IgD-negative memory B cell (primary cell): ENCODE measurements at regions not wholly inside any gene's neighbourhood (a gene's known extent, or its start where the extent isn't known, plus 50 kb on each side); places are given as distances from the start of the nearest gene placed in this dataset.
A peak's percentile ranks its signal among the peaks of the same experiment; 100 is the strongest.

Source experiments
- H3K27ac Mint-ChIP-seq, 3 donors: one replicate each; pipeline ENCODE4 v1.8.0; 2020 to 2022; ENCODE audit warnings: mild to moderate bottlenecking in 3 of 3, mixed read lengths in 3 of 3, moderate library complexity in 1 of 3
- H3K27me3 Mint-ChIP-seq: one replicate; pipeline ENCODE4 v1.8.0; 2021; ENCODE audit warnings: mixed read lengths
- H3K36me3 Mint-ChIP-seq: one replicate; pipeline ENCODE4 v1.8.0; 2020; ENCODE audit warnings: mild to moderate bottlenecking, mixed read lengths
- H3K4me1 Mint-ChIP-seq, 3 donors: one replicate each; pipeline ENCODE4 v1.8.0; 2020 to 2022; ENCODE audit warnings: mixed read lengths in 3 of 3, mild to moderate bottlenecking in 1 of 3
- H3K4me3 Mint-ChIP-seq, 4 donors: one replicate each; pipeline ENCODE4 v1.8.0; 2020 to 2022; ENCODE audit warnings: mild to moderate bottlenecking in 4 of 4, mixed read lengths in 4 of 4, moderate library complexity in 3 of 4
- H3K9me3 Mint-ChIP-seq, 3 donors: one replicate each; pipeline ENCODE4 v1.8.0; 2020 to 2021; ENCODE audit warnings: mixed read lengths in 3 of 3, mild to moderate bottlenecking in 1 of 3

DNA sequence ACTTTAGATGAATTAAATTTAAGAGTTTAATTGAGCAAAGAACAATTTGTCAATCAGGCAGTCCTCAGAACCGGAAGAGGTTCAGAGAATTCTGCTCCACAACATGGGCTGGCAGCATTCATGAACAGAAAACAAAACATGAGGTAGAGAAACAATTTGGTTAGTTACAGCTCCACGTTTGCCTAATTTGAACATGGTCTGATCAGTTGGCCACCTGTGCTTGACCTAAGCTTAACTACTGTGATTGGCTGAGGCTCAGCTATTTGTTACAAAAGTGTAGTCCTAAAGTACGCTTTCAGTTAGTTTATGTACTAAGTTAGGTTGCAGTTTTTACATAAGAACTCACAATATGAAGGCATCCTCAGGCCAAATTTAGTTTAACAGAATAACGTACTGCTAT lies 258.6 kb downstream of the ADAM29 start:
- Mint-ChIP-seq H3K36me3 (no peaks in the 10 kb centered on the region), H3K9me3 (peaks cover 0 to 14% (median 7%) of the 10 kb centered on the region in 3 donors), H3K27me3 (no peaks in the 10 kb centered on the region), H3K4me1 (peaks cover 0 to 2% (median 0%) of the 10 kb centered on the region in 3 donors), H3K4me3 (no peak overlapping the region), H3K27ac (no peak overlapping the region)

DNA sequence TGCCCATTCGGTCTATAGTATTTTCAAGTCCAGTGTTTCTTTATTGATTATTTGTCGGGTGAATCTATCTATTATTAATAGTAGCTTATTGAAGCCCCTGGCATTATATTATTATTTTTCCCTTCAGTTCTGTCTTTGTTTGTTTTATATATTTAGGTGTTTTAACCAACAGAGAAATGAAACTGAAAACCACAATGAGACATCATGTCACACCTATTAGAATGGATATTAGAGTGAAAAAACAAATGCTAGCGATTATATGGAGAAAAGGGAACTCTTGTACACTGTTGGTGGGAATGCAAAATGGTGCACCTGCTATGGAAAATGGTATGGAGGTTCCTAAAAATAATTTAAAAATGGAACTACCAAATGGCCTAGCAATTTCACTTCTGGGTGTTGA lies 272.5 kb downstream of the ADAM29 start:
- Mint-ChIP-seq H3K4me1 (peaks cover 5 to 10% (median 8%) of the 10 kb centered on the region in 3 donors), H3K36me3 (no peaks in the 10 kb centered on the region), H3K27me3 (no peaks in the 10 kb centered on the region), H3K9me3 (no peaks in the 10 kb centered on the region), H3K27ac (no peak overlapping the region), H3K4me3 (no peak overlapping the region)

DNA sequence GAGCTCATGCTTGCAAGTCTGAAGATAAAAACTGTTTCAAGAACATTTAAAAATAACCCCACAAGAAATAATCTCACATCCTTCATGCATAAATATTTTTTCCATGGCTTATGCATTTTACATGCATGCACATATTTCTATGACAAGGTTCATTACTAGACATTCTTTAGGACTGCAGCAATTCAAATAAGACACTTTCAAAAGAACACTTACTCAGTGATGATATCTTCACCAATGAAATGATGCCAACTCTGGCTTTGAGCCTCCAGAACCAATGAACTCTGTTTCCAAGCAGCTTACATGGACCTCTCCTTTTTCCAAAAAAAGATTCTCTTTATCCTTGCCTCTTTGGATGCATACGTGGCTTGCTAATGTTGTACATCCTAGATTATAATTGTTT lies 279.9 kb downstream of the ADAM29 start:
- no peaks in the 10 kb centered on the region for H3K36me3 Mint-ChIP-seq
- peaks cover 7 to 10% (median 10%) of the 10 kb centered on the region in 3 donors for H3K4me1 Mint-ChIP-seq
- H3K4me3 Mint-ChIP-seq = no peak overlapping the region
- peaks cover 0 to 2% (median 0%) of the 10 kb centered on the region in 3 donors for H3K9me3 Mint-ChIP-seq
- H3K27ac Mint-ChIP-seq = no peak overlapping the region
- no peaks in the 10 kb centered on the region for H3K27me3 Mint-ChIP-seq

DNA sequence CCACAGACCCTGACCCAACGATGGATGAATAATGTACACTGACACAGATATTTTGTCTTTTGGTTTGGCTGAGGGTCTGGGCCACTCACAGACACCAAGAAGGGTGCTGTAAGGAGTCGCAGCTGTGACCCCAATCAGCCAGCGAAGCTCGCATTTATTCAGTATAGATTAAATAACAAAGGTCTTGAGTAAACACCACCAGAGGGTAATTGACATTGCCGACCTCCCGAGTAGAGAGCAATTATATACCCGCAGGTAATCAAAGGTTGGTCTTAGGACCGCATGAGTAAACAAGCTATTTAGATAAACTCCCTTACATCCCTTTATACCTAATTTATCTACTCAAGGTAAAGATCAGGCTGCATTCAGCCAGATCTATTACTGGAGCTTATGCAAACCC lies 297.1 kb downstream of the ADAM29 start:
- Mint-ChIP-seq H3K4me1 (no peaks in the 10 kb centered on the region), H3K36me3 (no peaks in the 10 kb centered on the region), H3K4me3 (no peak overlapping the region), H3K27ac (no peak overlapping the region), H3K27me3 (no peaks in the 10 kb centered on the region), H3K9me3 (peaks cover 0 to 17% (median 4%) of the 10 kb centered on the region in 3 donors)

DNA sequence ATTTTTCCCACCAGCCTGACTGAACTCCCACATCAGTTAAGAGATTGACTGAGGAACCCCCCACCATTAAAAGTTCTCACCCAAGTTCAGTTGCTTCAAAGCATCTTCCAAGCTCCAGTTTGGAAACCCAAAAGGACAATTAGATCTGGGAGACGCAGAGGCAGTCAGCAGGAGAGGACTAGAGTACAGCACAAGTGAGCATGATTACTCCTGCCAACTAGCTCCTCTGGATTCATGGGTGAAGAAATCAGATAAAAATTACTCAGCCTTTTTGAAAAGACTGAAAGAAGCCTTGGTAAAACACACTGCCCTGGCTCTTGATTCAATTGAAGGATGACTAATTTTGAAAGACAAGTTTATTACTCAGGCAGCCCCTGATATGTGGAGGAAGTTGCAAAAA lies 297.5 kb downstream of the ADAM29 start:
- no peaks in the 10 kb centered on the region for H3K27me3 Mint-ChIP-seq
- H3K36me3 Mint-ChIP-seq = no peaks in the 10 kb centered on the region
- peak overlapping the region in 1 of 3 donors; percentile 18 for H3K27ac Mint-ChIP-seq
- peaks cover 0 to 17% (median 4%) of the 10 kb centered on the region in 3 donors for H3K9me3 Mint-ChIP-seq
- H3K4me3 Mint-ChIP-seq = no peak overlapping the region
- no peaks in the 10 kb centered on the region for H3K4me1 Mint-ChIP-seq

DNA sequence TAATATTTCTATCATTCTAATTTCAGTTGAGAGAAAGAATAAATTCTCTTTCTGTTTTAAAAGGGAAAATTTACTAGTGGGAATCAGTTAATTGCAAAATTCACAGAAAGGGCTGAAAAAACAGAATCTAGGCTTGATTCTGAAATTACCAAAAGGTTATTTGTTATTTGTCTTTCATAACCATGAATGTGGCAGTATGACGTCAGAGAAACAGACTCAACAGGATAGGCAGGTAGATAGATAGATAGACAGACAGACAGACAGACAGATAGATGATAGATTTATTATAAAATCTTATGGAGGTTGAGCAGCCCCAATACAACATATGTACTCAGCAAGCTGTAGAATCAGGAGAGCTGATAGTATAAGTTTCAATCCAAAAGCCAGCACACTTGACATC lies 311.0 kb downstream of the ADAM29 start:
- Mint-ChIP-seq H3K27ac (no peak overlapping the region), H3K36me3 (no peaks in the 10 kb centered on the region), H3K4me3 (no peak overlapping the region), H3K9me3 (peaks cover 0 to 6% (median 2%) of the 10 kb centered on the region in 3 donors), H3K27me3 (no peaks in the 10 kb centered on the region), H3K4me1 (no peaks in the 10 kb centered on the region)

DNA sequence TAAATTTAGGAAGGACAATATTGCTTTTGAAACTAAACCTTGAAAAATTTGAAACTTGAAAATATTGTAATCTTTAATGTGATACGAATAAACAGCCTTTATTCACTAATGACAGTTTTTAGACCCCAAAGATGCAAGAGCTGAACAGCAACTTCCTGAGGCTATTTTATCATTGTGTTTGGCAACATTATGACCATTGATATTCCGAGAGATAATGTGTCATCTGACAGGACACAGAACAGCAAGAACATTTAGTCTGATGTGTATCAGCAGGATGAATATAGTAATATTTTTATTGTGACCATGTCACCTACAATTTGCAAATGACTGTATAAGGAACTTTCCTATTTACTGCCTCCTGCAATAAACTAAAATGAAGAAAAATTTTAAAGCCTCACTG lies 316.0 kb downstream of the ADAM29 start:
- Mint-ChIP-seq H3K27me3 (no peaks in the 10 kb centered on the region), H3K4me3 (no peak overlapping the region), H3K27ac (no peak overlapping the region), H3K9me3 (peaks cover 0 to 6% (median 0%) of the 10 kb centered on the region in 3 donors), H3K36me3 (no peaks in the 10 kb centered on the region), H3K4me1 (no peaks in the 10 kb centered on the region)

DNA sequence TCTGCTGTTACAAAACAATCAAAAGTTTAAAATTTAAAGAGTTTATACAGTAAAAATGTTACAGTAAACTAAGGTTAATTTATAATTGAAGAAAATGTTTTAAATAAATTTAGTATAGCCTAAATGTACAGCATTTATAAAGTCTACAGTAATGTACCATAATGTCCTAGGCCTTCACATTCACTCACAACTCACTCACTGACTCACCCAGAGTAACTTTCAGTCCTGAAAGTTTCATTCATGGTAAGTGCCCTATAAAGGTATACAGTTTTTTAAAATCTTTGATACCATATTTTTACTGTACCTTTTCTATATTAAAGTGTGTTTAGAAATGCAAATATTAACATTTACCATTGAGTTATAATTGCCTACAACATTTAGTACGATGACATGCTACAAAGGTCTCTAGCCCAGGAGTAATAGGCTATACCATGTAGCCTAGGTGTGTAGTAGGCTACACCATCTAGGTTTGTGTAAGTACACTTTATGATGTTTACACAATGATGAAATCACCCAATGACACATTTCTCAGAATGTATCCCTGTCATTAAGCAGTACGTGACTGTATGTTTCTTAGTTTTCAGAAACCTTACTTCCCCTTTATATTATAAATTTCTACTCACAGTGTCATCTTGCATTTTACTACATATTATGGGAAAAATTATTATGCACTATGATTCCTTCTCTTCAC lies 320.8 kb downstream of the ADAM29 start:
- no peak overlapping the region for H3K4me3 Mint-ChIP-seq
- H3K36me3 Mint-ChIP-seq = no peaks in the 10 kb centered on the region
- H3K27ac Mint-ChIP-seq = no peak overlapping the region
- H3K27me3 Mint-ChIP-seq = no peaks in the 10 kb centered on the region
- H3K9me3 Mint-ChIP-seq = peaks cover 0 to 4% (median 2%) of the 10 kb centered on the region in 3 donors
- no peaks in the 10 kb centered on the region for H3K4me1 Mint-ChIP-seq

DNA sequence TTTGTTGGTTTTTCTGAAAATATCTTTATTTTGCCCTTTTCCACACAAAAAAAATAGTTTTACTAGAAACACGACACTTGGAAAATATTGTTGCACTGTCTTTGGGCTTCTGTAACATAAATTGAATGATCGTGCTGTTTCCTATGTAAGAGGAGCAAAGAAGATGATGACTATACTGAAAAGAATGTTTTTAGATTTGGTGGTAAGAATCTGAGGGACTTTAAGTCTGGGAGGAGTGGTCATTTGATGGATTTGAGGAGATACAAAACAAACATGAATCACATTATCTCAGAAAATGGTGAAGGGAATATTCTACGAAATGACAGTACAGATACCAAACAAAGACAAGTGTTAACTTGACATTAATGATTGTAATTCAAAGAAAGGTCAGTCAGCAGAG lies 328.8 kb downstream of the ADAM29 start:
- no peak overlapping the region for H3K27ac Mint-ChIP-seq
- H3K4me3 Mint-ChIP-seq = no peak overlapping the region
- H3K4me1 Mint-ChIP-seq = peaks cover 0 to 2% (median 0%) of the 10 kb centered on the region in 3 donors
- no peaks in the 10 kb centered on the region for H3K27me3 Mint-ChIP-seq
- H3K36me3 Mint-ChIP-seq = peaks cover 4% of the 10 kb centered on the region
- peaks cover 0 to 6% (median 3%) of the 10 kb centered on the region in 3 donors for H3K9me3 Mint-ChIP-seq

DNA sequence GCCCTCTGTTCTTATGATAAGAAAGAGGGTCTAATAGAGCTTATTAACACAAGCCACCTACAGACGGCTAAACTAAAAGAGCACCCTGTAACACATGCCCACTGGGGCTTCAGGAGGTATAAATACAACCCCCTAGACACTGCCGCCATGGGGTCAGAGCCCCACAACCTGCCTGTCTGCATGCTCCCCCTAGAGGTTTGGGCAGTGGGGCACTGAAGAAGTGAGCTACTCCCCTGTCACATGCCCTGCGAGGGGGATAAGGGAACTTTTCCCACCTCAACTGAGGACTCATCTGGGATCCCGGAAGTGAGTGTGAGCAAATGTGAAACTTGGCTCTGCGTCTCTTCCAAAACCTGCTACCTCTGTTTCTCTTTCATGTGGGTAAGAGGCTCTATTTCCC lies 334.5 kb downstream of the ADAM29 start:
- Mint-ChIP-seq H3K4me1 (peaks cover 0 to 3% (median 0%) of the 10 kb centered on the region in 3 donors), H3K27me3 (no peaks in the 10 kb centered on the region), H3K36me3 (peaks cover 2% of the 10 kb centered on the region), H3K9me3 (peaks cover 0 to 3% (median 2%) of the 10 kb centered on the region in 3 donors), H3K27ac (no peak overlapping the region), H3K4me3 (no peak overlapping the region)

DNA sequence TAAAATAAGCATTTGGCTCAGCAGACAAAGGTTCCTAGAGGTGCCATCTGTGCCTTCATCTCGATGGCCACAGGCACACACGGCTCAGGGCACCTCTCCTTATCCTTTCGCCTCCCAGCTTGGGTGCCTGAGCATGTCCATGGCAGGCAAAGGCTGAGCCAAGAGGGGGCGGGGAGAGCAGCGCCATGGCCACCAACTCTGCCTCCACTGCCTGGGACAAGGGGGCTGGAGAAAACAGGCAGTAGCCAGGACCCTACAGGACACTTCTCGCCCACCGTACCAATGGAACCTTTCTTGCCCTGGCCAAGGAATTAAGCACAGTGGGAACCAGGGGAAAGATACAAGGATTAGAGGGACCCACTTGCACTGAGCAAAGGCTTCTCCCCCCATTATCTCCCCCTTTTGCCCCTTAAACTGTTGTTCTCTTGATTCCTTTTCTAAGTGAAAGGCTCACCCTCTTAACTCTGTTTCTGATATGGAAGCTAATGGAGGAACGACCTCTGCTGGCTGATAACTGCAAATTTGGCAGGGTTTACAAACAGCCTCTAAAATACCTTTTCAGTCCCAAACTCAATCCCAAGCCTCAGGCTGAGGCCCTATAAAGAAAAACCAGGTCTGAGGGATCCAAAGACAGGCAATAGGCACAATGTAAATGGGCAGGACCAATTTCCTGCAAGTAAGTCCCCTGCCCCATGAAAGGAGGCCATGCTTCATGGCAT lies 335.2 kb downstream of the ADAM29 start:
- Mint-ChIP-seq H3K4me1 (peaks cover 0 to 3% (median 0%) of the 10 kb centered on the region in 3 donors), H3K4me3 (no peak overlapping the region), H3K9me3 (peaks cover 0 to 3% (median 2%) of the 10 kb centered on the region in 3 donors), H3K36me3 (peaks cover 2% of the 10 kb centered on the region), H3K27ac (no peak overlapping the region), H3K27me3 (no peaks in the 10 kb centered on the region)

DNA sequence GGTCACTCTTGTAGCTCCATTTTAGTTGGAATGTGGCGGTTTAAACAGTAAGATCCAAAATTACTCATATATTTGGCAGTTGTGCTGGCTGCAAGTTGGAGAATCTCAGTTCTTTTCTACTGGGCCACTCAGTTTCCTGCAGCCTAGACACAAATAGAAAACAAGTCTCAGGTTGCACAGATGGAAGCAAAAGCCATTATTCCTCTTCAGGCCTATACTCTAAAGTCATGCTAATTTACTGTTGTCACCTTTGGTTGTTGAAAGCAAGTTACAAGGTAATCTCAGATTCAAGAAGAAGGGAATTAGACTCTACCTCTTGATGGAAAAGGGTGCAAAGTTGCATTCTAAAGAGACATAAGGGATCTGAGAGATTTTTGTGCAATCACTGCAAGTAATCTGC lies 345.4 kb downstream of the ADAM29 start:
- no peaks in the 10 kb centered on the region for H3K27me3 Mint-ChIP-seq

DNA sequence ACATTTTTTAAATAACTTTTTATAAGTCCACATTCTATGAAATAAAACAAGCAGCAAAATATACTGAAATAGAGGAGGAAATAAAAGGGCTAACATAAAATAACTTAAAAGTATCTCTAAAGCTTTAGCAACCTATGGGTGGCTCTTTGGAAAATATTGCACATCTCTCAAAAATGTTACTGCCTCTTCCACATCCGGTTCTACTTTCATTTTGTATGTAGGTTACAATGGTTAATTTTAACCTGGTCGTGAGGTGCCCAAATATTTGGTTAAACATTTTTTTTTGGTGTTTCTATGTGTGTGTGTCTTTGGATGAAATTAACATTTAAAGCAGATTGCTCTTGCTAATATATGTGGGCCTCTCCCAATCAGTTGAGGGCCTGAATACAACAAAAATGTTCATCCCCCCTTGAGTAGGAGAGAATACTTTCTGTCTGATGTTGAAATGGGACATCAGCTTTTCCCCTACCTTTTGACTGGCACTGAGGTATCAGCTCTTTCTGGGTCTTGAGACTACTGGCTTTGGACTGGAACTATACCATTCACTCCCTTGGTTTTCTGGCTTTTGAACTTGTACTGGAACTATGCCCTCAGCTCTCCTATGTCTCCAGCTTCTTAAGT lies 353.0 kb downstream of the ADAM29 start:
- peaks cover 0 to 2% (median 1%) of the 10 kb centered on the region in 3 donors for H3K4me1 Mint-ChIP-seq
- H3K27ac Mint-ChIP-seq = no peak overlapping the region
- no peaks in the 10 kb centered on the region for H3K27me3 Mint-ChIP-seq
- no peaks in the 10 kb centered on the region for H3K36me3 Mint-ChIP-seq
- no peak overlapping the region for H3K4me3 Mint-ChIP-seq
- H3K9me3 Mint-ChIP-seq = peaks cover 0 to 1% (median 1%) of the 10 kb centered on the region in 3 donors

More for the DNA sequence above, 345.4 kb downstream of the ADAM29 start:
- H3K9me3 Mint-ChIP-seq = peaks cover 0 to 2% (median 0%) of the 10 kb centered on the region in 3 donors
- H3K4me3 Mint-ChIP-seq = no peak overlapping the region
- H3K36me3 Mint-ChIP-seq = no peaks in the 10 kb centered on the region
- H3K4me1 Mint-ChIP-seq = peaks cover 0 to 2% (median 0%) of the 10 kb centered on the region in 3 donors
- no peak overlapping the region for H3K27ac Mint-ChIP-seq

DNA sequence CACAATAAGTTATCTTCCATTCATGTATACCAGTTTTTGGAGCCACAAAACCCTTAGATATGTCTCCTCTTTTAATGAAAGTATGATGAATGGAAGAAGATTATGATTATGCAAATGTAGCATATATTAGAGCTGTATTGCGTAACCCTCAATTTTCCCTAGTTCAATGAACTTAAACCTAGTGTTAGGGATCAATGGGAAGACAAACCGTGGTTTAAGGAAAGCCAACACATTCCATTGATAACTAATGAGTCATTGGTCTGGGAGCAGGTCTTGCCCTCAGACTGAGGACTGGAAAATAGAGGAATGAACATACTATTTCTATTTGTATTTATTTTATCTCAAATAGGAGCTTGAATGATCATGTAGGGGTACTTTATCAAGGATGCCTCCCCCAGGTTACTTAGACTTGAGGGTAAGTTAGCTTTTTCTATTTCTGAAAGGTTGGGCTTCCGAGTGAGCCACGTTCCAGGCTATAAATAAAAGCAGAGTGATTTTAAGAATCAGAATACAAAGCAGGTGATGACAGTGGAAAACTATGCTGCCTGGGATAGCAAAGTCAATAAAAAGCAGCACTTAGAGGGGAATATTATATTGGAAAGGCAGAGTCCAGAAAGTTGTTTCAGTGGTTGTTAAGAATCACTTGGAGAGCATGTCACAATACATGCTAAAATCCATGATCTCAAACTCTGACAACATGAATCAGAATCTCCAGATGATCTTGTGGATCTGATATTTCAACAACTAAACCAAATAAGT lies 356.0 kb downstream of the ADAM29 start:
- no peaks in the 10 kb centered on the region for H3K27me3 Mint-ChIP-seq
- peaks cover 1 to 3% (median 1%) of the 10 kb centered on the region in 3 donors for H3K9me3 Mint-ChIP-seq
- no peaks in the 10 kb centered on the region for H3K36me3 Mint-ChIP-seq
- peaks cover 0 to 2% (median 1%) of the 10 kb centered on the region in 3 donors for H3K4me1 Mint-ChIP-seq
- H3K4me3 Mint-ChIP-seq = no peak overlapping the region
- no peak overlapping the region for H3K27ac Mint-ChIP-seq

DNA sequence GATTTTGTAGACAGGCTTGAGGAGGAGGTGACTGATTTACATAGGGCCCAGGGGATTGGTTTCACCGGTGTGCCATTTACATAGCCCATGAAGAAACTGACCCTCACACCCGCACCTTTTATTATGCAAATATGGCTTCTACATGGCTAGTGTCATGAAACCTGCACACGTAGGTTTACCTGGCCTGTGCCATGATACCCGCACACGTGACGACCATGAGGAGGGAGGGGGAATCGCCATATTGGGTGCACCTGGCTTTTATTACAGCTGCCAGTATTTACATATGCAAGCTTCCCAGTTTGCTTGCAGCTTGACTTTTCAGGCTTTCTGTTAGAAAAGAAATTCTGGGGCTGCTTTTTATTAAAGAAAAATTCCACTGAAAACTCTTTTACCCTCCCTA lies 359.7 kb downstream of the ADAM29 start:
- H3K9me3 Mint-ChIP-seq = peaks cover 0 to 3% (median 0%) of the 10 kb centered on the region in 3 donors
- no peak overlapping the region for H3K4me3 Mint-ChIP-seq
- H3K27ac Mint-ChIP-seq = no peak overlapping the region
- H3K27me3 Mint-ChIP-seq = no peaks in the 10 kb centered on the region
- no peaks in the 10 kb centered on the region for H3K36me3 Mint-ChIP-seq
- H3K4me1 Mint-ChIP-seq = no peaks in the 10 kb centered on the region
